GM04504 (cell line): ENCODE measurements at regions not wholly inside any gene's neighbourhood (a gene's known extent, or its start where the extent isn't known, plus 50 kb on each side); places are given as distances from the start of the nearest gene placed in this dataset.
"Not testable (repeated sequence)": the region's sequence is repeated elsewhere in the genome, so short reads cannot be mapped to it uniquely, and the experiment has no call there.

Experiments used
- DNase-seq: peaks from one replicate; pipeline ENCODE4 v3.0.0-alpha.2; 2012; ENCODE audit warnings: low read depth

DNA sequence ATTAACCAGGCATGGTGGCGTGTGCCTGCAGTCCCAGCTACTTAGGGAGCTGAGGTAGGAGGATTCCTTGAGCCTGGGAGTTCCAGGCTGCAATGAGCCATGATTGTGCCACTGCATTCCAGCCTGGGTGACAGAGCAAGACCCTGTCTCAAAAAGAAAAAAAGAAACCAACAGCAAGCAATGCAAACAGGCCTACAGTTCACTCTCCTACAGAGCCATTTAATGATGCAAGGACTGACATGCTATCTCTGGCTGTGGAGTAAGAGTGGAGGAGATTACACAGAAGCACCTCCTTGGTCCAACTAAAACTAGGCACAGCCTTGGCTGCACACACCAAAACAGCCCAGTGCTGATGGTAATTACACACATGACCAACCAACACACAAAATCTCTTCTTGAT is 127.5 kb upstream of the SOD1 start:
- no peak for DNase-seq

DNA sequence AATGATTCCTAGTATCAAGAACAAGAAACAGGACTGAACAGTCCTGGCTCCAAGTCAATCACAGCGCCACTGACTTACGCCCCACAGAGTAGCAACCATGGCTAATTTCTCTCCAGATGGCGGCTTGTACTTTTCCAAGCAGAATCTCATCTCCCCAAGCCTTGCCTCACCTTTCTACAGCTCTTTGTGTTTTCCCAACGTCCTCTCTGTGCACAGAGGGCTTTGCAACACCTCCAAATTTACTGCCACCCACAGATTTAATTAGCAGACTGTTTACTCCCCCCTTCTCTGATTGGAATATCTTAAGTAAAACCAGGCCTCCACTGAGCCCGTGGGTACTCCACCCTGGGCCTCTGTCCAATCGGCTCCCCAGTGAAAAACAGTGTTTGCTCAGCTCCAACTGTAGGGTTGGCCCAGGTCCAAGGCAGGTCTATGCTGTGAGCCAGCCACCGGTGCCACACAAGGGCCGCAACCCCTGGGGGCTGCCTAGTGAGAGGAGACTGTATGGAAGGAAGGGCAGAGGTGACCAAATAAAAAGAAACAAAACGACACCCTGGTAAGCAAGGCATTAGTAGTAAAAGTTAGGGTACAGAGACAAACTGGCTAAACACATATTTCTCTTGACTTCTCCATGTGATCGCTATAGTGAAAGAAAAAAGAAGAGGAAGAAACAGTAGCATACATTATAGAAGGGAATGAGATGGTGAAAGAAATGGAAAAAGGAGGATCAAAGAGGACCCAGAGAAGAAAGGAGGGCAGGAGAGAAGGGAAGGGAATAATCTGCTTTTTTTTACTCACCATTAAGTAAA is 128.4 kb upstream of the SOD1 start:
- no peak for DNase-seq

DNA sequence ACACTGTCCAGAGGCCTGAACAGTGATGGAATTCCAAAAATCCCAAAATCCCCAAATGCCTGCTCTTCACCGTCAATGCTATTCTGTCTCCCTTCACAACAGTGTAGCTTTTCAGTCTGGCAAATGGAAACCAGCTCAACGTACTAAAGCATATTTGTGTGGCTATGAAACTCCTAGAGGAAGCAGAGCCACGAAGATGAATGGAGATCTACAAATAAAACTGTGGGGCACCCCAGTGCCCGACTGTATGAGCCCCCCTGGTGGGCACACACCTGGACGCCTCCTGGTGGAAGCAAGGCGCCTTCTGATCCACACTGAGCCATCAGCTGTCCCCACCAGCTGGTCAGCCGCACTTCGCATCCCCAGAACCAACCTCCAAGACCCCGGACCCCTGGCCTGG is 129.1 kb upstream of the SOD1 start:
- DNase-seq, result no peak

DNA sequence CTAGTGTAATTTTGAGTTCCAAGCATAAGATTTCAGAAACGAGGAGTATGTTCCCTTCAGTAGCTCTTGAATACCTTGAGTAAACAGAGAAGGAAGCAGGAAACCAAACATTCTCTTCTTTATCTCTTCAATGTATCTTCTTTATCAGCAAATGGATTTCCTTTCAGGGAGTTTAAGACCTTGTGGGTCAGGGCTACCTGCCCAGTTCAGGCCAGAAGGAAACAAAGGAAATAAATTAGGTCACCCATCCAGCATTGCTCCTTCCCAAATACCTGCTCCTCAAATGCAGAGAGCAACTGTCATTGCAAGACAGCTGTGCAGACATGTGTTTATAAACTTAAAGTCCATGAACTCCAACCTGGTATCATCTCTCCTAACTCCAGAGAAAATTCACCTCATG is 130.1 kb upstream of the SOD1 start:
- no peak for DNase-seq

DNA sequence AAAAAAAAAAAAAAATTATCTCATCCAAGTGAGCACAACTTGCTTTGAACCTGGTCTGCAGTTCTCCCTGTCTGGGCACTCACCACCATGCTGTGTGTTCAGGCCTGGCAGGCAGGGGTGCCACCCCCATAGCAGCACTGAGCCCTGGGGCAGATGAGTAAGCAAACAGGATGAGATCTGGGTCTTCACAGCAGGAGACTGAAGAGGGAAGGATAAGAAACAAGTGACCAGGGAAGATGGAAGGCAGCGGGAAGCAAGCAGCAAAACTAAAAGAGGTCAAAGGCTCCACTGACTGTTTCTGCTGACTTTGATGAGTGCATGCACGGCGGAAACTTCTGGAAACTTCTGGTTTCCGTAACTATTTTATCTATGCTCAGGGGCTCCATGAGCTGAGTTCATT is 133.5 kb upstream of the SOD1 start:
- no peak for DNase-seq

DNA sequence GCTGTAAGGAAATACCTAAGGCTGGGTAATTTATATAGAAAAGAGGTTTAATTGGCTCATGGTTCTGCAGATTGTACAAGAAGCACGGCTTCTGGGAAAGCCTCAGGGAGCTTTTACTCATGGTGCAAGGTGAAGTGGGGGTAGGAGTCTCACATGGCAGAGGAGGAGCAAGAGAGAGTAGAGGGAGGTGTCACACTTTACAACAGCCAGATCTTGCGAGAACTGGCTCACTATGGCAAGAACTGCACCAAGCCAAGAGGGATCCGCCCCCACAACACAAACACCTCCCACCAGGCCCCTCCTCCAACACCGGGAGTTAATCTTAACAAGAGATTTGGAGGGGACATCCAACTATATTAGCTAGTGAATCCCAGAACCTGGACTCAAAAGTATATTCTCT is 135.4 kb upstream of the SOD1 start:
- no peak for DNase-seq

DNA sequence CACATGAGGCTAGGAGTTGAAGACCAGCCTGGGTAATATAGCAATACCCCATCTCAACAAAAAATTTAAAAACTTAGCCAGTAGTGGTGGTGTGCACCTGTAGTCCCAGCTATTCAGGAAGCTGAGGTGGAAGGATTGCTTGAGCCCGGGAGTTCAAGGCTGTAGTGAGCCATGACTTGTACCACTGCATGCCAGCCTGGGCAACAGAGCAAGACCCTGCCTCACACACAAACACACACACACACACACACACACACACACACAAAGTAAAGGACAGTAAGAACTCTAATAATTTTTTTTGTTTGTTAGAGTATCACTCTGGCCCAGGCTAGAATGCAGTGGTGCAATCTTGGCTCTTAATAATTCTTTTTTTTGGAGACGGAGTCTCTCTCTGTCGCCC is 138.0 kb upstream of the SOD1 start:
- no peak for DNase-seq

DNA sequence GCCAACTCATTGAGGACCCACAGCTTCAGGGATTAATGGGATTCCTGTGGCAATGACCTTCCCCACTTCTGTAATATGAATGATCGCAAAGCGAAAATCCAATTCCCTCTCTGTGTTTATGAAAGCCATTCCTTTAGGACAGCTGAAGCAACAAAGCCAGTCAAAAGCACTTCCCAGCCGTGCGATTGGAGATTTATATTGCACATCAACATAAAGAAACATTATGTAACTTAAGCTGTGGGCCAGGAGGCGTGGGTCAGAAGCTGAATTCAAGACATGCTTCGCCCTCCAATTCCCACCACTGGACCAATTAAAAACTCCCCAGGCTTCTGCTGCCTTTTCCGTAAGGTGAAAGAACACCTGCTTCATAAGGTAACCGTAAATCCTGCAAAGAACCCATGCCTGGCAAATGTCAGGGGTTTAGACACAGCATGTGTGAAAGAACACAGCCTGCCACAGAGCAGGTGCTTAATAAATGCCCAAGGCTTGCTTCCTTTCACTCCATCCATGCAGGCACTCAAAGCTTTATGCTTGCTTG is 138.9 kb upstream of the SOD1 start:
- no peak for DNase-seq

DNA sequence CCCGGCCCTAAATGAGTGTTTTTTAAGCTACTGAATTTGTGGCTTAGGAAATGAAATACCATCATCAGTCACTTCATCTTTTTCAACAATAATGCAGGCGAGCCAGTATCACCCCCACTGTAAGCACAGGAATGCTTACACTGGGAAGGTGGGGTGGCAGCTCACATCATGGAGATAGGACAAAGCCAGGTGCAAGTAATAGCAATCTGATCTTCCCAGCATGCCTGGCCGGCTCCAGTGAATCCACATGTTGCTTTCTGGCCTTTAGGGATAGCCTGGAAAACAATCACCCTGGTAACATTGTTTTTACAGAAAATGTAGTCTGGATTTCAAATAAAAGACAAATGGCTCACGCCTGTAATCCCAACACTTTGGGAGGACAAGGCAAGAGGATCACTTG is 140.9 kb upstream of the SOD1 start:
- DNase-seq, result no peak

DNA sequence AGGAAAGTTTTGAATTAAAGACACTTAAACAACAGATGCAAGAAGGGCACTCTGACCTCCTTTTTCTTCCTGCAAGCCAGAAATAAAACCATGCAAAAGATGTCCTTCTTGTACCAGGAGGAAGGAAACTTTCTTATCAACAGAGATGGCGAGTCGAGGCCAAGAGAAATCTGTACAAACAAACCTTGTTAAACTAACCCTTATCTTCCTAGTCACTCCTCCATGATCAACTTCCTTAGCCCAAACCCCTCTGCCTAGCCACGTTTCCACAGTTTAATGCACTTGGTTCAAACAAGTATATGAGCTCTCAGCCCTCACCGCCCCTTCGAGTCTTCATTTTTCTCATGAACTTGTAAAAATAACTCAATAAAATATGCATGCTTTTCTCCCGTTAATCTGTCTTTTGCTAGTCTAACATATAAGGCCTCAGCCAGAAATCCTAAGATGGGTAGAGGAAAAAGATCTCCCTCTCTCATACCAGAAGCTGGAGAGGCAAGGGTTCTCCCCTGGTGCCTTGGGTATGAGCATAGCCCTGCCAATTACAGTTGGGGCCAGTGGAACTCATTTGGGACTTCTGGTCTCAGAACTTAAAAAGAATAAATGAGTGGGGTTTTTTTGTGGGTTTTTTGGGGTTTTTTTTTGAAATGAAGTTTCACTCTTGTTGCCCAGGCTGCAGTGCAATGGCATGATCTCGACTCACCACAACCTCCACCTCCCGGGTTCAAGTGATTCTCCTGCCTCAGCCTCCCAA is 141.7 kb upstream of the SOD1 start:
- no peak for DNase-seq

DNA sequence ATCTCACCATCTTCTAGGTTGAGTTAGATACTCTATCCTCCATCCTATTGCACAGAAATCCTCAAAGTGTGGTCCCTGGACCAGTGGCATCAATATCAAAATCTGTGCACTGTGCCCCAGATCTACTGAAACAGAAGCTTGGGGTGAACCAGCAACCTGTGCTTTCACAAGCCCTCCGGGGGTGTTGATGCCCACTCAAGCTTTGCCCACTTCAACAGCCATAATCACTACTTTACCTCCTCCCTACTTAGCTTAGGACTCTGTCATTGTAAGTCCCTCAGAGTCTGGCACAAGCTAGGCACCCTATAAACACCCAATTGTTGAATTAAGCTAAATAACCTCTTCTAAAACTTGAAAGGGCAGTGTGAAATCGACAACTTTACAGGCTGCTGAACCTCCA is 144.2 kb upstream of the SOD1 start:
- DNase-seq, result no peak

DNA sequence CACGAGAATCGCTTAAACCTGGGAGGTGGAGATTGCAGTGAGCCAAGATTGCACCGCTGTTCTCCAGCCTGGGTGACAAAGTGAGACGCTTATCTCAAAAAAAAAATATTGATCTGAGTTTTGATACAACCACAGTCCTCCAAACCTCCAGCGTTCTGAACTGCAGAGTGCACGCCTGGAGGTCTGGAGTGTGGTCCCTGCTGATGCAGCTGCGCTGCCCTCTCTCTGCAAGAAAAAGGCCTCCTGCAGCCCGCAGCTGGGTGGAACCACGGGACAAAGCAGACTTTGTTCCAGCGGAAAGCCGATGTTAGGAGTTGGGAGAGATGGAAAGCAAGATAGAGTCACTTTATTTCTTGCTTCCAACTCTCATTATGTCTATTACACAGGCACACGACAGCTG is 144.9 kb upstream of the SOD1 start:
- DNase-seq, result no peak

DNA sequence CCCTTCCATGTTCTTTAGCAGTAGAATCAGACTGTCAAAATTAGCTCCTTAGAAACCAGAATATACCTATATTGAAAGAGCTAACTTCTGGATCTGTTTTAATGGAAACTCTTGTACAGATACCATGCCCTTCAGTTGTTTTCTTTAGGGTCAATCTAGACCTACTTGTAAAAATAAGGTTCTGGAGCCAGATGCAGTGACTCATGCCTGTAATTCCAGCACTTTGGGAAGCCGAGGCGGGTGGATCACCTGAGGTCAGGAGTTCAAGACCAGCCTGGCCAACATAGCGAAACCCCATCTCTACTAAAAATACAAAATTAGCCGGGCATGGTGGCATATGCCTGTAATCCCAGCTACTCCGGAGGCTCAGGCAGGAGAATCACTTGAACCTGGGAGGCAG is 146.0 kb upstream of the SOD1 start:
- DNase-seq, result not testable (repeated sequence)

DNA sequence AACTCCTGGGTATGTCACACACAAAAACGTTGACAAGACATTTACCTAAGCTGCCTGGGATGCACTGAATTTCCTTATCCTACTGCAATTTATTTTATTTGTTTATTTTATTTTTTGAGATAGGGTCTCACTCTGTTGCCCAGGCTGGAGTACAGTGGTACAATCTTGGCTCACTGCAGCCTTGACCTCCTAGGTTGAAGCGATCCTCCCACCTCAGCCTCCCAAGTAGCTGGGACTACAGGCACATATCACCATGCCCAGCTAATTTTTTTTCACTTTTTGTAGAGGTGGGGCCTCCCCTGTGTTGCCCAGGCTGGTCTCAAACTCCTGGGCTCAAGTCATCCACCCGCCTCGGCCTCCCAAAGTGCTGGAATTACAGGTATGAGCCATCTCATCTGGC is 147.5 kb upstream of the SOD1 start:
- DNase-seq, result not testable (repeated sequence)

DNA sequence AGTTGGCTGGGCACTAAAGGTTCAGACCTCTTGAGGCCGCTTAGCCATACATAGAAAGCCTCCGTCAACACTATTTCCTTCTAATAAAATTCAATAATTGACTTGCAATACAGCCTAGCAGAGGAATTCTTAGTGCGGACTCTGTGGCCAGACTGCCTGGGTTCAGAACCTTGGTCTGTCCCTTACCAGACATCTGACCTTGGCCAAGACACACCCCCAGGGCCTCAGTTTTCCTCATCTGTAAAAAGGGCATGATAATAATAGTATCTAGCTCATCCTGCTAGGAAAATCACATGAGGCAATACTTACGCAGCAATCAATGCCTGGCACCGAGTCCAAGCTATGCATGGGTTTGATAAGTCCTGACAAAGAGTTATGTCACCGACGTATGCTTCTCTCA is 148.2 kb upstream of the SOD1 start:
- DNase-seq, result no peak

DNA sequence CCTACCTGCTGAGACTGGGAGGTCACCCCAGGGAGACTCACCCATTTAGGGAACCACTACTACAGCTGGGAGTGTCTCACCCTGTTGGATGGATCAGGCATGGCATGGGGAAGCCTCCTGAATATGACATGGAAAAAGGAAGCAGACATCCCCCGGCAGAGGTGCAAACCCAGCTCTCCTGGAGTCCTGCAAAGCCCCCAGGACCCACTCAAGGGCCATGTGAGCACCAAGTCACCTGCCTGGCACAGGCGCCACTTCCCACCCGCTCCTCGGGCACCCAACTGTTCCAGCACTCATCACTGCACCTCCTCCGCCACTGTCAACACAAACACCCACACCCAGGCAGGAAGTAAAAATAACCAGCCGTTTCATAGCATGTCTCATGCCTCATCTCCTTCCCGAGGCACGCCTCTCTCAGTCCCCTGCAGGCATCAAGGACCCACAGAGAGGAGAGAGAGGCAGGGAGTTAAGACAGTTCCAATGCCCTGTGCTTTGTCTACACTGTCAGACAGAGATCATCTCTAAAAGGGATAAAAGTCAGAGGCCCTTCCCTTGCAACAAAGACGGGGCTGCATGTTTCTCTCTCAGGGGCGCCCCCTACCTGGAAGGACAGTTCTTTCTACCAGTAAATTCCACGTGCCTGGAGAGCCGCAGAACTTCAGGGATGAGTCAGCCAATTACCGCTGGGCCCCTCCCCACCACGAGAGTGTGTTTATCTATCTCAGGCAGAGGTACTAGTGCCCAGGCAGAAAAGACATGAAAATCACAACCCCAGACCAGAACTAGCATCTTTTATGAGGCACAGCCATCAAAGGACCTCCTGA is 150.1 kb upstream of the SOD1 start:
- DNase-seq, result no peak

DNA sequence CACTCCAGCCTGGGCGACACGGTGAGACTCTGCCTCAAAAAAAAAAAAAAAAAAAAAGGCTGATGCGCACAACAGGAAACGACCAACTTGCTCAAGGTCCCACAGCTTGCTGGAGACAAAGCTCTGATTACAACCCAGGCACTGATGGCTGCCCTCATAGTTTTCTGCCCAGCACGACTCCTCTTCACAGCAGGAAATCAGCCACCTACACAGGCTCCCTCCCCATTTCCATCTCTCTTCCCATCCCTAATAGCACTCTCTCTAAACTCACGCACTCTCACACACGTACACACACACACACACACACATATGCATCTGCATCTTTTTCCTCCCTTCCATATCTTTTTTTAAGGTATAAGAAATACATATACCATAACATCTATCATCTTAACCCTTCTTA is 153.5 kb upstream of the SOD1 start:
- no peak for DNase-seq

DNA sequence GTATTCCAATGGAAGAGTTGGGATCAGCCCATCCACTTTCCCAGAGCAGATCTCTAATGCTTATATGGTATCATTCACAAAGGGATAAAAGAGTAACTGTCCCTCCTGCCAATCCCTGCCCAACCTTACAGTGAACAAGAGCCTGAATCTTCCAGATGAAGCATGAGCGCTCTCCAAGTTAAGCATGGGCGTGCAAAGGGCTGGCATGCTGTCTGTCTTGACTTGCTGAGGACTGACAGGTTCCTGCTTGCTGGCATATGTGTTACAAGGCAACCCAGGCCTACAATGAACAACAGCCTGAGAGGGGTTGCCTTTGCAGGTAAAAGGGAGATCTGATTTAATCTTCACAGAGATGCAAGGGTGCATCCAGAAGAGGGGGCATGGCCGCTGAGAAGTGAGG is 155.6 kb upstream of the SOD1 start:
- DNase-seq, result no peak

DNA sequence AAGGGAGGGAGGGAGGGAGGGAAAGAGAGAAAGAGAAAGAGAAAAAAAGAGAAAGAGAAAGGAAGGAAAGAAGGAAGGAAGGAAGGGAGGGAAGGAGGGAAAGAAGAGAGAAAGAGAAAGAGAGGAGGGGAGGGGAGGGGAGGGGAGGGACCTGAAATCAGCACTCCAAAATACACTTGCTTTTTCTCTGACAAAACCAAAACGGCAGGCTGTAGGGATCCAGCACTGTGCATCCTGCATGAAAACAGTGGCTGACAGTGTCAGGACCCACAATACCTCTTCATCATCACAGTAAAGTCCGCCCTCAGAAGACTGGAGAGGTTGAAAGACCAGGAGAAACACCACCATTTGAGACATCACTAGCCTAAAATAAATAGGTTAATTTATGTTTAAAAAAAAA is 156.0 kb upstream of the SOD1 start:
- no peak for DNase-seq

DNA sequence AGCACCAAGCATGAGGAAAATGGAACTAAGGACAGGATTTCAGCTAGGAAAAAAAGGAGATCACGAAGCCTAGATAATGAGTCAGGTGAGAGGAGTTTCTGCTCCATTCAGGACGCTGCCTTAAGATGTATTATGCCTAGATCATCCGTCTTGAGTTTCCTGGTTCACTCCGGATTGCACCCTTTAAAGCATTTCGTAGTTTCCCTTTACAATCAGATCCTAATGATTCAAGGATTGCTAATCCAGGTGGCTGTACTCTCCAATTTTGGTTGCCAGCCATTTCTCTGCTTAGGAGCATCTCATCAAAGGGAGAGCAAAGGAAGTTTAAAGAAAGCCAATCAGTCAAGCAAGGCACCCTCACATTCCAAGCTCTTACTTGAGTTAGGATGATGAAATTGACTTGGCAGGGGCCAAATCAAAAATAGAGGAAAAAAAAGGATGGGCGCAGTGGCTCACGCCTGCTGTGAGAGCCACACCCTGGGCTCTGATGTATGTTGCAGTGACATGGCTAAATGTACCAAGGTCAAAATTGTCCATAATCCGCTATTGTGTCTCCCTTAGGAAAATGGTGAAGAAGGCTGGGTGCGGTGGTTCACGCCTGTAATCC is 156.9 kb upstream of the SOD1 start:
- DNase-seq, result no peak

DNA sequence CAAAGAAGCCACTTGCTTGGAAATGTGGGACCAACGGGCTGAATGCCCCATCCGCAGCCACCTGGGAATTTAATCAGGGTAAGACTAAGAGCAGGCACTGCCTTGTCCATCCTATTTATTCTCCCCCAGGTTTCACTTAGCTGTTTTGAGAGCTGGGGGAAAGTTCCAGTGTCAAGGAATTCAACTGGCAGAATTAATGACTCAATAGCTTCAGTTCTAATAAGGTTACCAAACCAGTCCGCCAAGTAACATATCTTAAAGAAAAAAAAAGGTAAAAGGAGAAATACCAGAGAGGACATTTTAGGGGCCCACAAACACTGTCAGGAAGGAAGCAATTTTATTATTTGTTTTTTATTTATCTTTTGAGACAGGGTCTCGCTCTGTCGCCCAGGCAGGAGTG is 157.6 kb upstream of the SOD1 start:
- DNase-seq, result no peak

DNA sequence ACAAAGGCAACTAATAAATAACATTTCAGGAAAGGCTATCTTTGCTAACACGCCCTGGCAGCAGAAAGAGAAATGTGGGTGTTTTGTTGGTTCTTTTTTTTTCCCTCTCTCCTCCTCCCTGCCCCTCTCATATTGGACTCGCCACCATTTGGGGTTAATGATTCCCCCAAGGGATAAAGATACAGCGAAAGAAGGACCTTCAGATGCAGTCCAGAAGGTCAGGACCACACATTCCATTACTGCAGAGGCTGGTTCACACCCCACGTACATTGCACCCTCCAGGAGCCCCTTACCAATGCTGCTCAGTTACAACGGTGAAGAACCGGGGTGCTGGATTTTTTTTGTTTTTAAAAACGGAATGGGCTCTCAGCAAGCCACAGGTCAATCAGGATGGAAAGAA is 156.9 kb upstream of the TIAM1 start:
- DNase-seq, result no peak
